Lung (tissue), 11 donors: ENCODE measurements at regions not wholly inside any gene's neighbourhood (a gene's known extent, or its start where the extent isn't known, plus 50 kb on each side); places are given as distances from the start of the nearest gene placed in this dataset.

Experiments
- ATAC-seq: fragments of 200-7000 bp; cut with Tn5 transposase; one replicate; pipeline ENCODE4 v1.9.1; 2020; ENCODE audit warnings: moderate number of reproducible peaks; ENCODE audit not compliant: insufficient read depth, low FRiP score
- DNase-seq, 3 donors: peaks; one replicate each; pipeline ENCODE4 v3.0.0-alpha.2; 2013 to 2017
- H3K27ac ChIP-seq, 2 donors: one replicate each; pipeline ENCODE4 v1.5.1; 2013; ENCODE audit warnings: mild to moderate bottlenecking in 2 of 2, moderate library complexity in 2 of 2, control low read depth in 1 of 2, inconsistent platforms in 1 of 2, low read depth in 1 of 2, low read length in 1 of 2
- H3K27me3 ChIP-seq, 3 donors: one replicate each; pipeline ENCODE4 v1.5.1; 2013; ENCODE audit warnings: low read length in 2 of 3; ENCODE audit not compliant: control insufficient read depth in 3 of 3, insufficient read depth in 3 of 3
- H3K36me3 ChIP-seq, 4 donors: one replicate each; pipeline ENCODE4 v1.5.1; 2013; ENCODE audit warnings: low read length in 4 of 4, mild to moderate bottlenecking in 1 of 4, moderate library complexity in 1 of 4; ENCODE audit not compliant: control insufficient read depth in 4 of 4, insufficient read depth in 4 of 4
- H3K4me1 ChIP-seq, 5 donors: one replicate each; pipeline ENCODE4 v1.5.1; 2013; ENCODE audit warnings: low read length in 5 of 5, mild to moderate bottlenecking in 2 of 5, moderate library complexity in 1 of 5; ENCODE audit not compliant: control insufficient read depth in 5 of 5, insufficient read depth in 5 of 5
- H3K4me3 ChIP-seq: one replicate; pipeline ENCODE4 v1.5.1; 2013; ENCODE audit warnings: mild to moderate bottlenecking, control low read depth, moderate library complexity
- H3K9ac ChIP-seq, 2 donors: one replicate each; pipeline ENCODE4 v1.5.1; 2013; ENCODE audit warnings: low read length in 2 of 2, control low read depth in 1 of 2; ENCODE audit not compliant: insufficient read depth in 1 of 2
- H3K9me3 ChIP-seq, 4 donors: one replicate each; pipeline ENCODE4 v1.5.1; 2013; ENCODE audit warnings: low read length in 3 of 4, mild to moderate bottlenecking in 1 of 4, moderate library complexity in 1 of 4; ENCODE audit not compliant: control insufficient read depth in 4 of 4, insufficient read depth in 3 of 4
- CTCF ChIP-seq: IDR thresholded peaks from 2 replicates; pipeline ENCODE4 v1.5.1; 2012; ENCODE audit warnings: mild to moderate bottlenecking; ENCODE audit errors: control extremely low read depth, extremely low read depth
- WGBS, 2 donors: extraction: QIAGEN DNeasy Blood & Tissue Kit; methylation state at CpG; one replicate each; pipeline ENCODE4 v1.1.7; 2013; 5-methylcytosine and 5-hydroxymethylcytosine counted together
- donor health status: control.
- donor health status: control.
- donor health status: Bipolar disorder and iron deficiency.
- donor health status: healthy.
- donor health status: DM: yes; HTN: yes; CAD: no.

- no peak for TF ChIP-seq CTCF
- H3K27me3 ChIP-seq = no peaks in the 10 kb centered on the region
- peaks cover 0 to 4% (median 0%) of the 10 kb centered on the region in 5 donors for H3K4me1 ChIP-seq
- peaks cover 0 to 2% (median 0%) of the 10 kb centered on the region in 4 donors for H3K9me3 ChIP-seq
- H3K9ac ChIP-seq = no peak overlapping the region
- no peak overlapping the region for H3K4me3 ChIP-seq
- no peak for DNase-seq
- WGBS, 2 donors = 93% methylated on average over 2 of the region's 2 CpGs
- no peak for ATAC-seq
- no peak overlapping the region for H3K27ac ChIP-seq
- H3K36me3 ChIP-seq = no peaks in the 10 kb centered on the region
Observed at GRCh38 chr10:61029411-61029810, 85.4 kb upstream of the RHOBTB1 start.

DNA sequence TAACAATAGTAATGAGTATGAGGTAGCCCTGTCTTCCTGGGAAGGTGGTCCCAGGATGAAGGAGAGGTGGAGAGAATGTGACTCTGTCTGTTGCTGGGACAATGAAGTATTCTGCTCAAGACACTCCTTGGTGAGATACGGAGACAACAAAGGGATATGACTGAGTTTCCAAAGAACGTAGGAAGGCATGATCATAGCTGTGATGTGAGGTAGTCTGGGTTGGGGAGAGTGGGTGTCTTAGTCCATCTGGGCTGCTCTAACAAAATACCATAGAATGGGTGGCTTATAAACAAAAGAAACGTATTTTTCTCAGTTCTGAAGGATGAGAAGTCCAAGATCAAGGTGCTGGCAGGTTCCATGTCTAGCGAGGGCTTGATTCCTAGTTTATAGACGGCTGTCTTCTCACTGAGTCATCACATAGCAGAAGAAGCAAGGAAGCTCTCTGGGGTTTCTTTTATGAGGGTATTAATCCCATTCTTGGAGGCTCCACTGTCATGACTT, 84.9 kb upstream of the RHOBTB1 start:
- no peaks in the 10 kb centered on the region for H3K27me3 ChIP-seq
- TF ChIP-seq CTCF = no peak
- DNase-seq (no peak), ATAC-seq (no peak)
- no peak overlapping the region for H3K4me3 ChIP-seq
- no peak overlapping the region for H3K27ac ChIP-seq
- peaks cover 0 to 4% (median 0%) of the 10 kb centered on the region in 5 donors for H3K4me1 ChIP-seq
- no peak overlapping the region for H3K9ac ChIP-seq
- H3K9me3 ChIP-seq = peaks cover 0 to 2% (median 0%) of the 10 kb centered on the region in 4 donors
- no peaks in the 10 kb centered on the region for H3K36me3 ChIP-seq
- WGBS, 2 donors = 76 to 82% methylated on average over 5 of the region's 5 CpGs

DNA sequence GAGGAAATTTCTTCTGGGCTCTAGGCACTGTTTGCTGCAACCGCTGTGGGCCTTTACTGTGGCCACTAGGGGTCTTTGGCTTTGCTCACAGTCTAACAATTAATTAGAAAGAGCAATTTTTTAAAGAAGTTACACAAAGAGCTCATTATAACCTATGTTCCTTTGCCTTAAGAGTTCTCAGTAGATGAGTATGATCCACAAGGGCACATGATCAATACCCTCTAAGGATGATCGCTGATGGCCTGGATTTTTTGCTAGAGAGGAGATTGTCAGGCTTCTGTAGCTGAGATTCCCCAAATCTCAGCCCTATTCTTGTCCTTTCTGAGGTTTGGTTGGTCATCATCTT, 80.8 kb upstream of the RHOBTB1 start:
- peaks cover 0 to 4% (median 0%) of the 10 kb centered on the region in 5 donors for H3K4me1 ChIP-seq
- no peak overlapping the region for H3K9ac ChIP-seq
- H3K27me3 ChIP-seq = no peaks in the 10 kb centered on the region
- no peak overlapping the region for H3K27ac ChIP-seq
- 51 to 53% methylated on average over 2 of the region's 2 CpGs for WGBS, 2 donors
- no peak overlapping the region for H3K4me3 ChIP-seq
- DNase-seq (peak in 2 of 3 donors; percentile 47 to 54), ATAC-seq (no peak)
- no peaks in the 10 kb centered on the region for H3K9me3 ChIP-seq
- no peak for TF ChIP-seq CTCF
- no peaks in the 10 kb centered on the region for H3K36me3 ChIP-seq
